ENCODE measurements at regions not wholly inside any gene's neighbourhood (a gene's known extent, or its start where the extent isn't known, plus 50 kb on each side); places are given as distances from the start of the nearest gene placed in this dataset.
A peak's percentile ranks its signal among the peaks of the same experiment; 100 is the strongest.

DNA sequence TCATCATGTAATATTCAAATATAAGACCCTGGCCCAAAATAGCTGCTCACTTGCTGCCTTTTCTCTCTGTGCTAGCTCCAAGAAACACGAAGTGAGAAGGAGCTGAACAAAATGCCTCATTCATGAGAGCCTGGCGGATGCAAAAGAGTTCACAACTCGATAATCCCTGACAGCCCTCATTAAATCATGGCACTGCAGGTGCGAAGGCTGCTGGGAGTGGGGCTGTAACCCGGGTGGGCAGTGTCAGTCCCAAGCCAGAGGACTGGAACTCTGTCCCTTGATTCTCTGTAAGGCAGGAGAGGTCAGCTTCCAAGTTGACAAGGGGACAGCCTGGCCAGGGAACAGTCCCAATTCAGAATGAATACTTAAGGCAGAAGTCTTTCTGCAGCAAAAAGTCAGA, 318.5 kb downstream of the CDC5L start:
- DNase-seq (ENCODE audit: low read depth in 2 of 2) = no peak

DNA sequence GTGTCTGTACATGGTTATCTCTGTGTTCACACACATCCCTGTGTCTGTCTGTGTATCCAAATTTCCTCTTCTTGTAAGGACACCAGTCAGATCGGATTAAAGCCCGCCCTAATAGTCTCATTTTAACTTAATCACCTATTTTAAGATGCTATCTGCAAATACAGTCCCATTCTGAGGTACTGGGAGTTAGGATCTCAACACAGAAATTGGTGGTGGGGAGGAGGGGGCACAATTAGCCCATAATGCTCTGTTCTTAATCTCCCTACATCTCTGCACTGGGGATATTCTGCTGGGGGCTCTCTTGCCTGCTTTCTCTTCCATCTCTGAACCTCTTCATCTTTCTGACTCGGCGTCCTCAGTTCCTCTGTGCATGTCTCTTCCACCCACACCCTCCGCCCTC, 320.7 kb downstream of the CDC5L start:
- DNase-seq (ENCODE audit: low read depth in 2 of 2) = no peak

DNA sequence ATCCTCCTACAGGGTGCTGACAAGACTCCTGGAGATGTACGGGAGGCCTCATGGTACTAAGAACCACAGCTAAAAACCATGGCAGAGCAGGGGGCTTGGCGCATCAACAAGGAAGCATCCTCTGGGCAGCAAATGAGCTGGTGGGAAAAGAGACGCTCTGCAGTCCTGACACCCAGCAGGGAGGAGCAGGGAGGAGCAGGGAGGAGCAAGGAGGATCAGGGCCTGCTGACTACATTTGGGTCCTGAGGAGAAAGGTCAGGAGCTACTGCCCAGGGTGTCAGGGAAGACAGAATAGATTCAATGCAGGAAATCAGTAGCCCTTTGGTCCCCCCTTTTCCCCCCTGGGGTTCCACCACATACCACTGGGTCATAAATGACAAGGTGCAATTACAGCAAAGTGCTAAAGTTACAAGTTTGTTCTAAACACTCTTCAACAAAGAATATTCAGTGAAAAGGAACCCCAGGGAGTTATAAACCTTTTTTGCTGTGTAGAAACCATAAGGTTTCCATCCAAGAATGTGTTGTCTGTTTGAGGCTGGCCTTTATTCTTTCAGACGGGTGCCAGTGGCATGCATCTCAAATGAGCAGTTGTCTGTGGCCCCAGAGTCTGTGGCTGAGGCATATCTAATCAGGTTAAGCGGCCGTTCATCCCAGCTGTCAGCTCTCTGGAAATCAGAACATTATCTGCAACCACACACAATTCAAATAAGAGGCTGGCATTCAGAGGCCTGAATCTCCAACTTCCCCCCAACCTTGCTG, 325.0 kb downstream of the CDC5L start:
- no peak for DNase-seq (ENCODE audit: low read depth in 2 of 2)

DNA sequence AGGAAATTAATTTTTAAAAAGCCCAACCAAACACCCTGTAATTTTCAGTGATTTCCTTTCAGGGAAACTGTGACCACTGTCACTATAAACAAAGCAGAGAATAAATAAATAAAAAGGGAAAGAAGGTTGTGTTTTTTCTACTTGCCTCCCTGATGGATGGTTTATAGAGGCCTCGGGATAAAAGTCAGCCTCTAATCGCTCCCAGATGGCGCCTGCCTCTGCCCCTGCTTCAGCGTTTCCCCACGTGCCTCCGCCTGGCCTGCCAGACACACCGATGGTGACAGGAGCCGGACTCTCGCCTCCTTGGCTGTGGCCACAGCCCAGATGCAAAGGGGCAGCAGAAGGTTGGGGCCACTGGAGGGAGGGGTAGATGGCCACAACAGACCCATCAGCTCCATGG, 327.7 kb downstream of the CDC5L start:
- peak in 1 of 2 experiments; percentile 41 for DNase-seq (ENCODE audit: low read depth in 2 of 2)

DNA sequence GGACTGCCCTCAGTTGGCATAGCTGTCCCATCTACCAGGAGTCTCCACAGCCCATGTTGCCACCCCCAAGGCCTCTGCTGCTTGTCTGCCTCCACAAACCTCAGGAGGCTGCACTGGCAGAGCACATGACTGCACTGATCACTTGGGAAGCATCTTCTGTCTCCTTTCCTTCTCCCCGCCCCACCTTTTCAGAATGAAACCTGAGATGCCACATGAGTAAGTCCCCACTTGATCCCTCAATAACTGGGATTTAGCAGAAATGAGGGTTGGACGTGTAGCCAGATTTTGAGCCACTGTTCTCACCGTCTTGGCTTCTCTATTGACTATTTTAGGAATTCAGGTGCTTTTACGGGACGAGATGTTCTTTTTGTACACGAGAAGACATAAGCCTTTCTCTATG, 328.4 kb downstream of the CDC5L start:
- no peak for DNase-seq (ENCODE audit: low read depth in 2 of 2)

DNA sequence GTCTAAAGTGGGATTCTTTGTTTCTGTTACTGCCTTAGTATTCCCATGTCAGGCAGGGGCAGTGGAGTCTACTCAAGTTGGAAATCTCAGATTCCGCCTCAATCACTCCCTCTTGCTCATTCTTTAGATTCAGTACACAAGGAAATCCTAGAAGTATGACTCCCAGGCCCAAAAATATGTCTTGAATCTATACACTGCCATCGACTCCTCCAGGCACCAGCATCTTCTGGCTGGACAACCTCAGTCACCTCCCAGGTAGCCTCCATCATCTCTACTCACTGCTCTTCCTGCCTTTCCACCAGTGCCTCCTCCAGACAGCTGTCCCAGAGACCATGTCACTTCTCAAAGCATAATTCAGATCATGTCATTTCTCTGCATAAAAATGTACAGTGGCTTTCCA, 329.9 kb downstream of the CDC5L start:
- DNase-seq (ENCODE audit: low read depth in 2 of 2) = no peak

DNA sequence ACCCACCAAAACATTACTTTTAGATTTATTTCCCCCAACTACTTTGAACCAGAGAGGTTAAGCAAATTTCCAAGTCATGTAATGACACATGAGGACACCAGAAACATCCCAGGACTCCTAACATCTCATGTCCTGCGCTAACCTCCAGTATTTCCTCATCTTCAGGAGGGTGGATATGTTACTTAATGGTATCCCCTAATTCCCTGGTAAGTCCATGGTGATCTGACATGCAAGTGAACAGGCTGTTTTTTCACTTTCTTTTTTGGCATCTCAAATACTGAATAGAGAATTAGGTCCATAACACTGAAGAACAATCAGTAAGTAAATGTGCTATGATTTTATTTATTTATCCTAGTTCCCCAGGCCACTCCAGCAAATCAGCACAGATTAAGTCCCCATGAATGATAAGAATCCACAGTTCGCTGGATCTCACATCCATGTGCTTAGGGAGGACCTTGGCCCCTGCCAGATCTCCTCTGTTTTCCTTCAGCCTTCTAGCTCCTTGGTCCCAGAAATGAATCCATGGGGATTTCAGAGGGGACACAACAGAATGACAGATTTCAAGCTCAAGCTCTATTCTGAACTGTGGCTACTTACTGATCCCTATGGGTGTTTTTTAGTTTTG, 334.6 kb downstream of the CDC5L start:
- no peak for DNase-seq (ENCODE audit: low read depth in 2 of 2)

DNA sequence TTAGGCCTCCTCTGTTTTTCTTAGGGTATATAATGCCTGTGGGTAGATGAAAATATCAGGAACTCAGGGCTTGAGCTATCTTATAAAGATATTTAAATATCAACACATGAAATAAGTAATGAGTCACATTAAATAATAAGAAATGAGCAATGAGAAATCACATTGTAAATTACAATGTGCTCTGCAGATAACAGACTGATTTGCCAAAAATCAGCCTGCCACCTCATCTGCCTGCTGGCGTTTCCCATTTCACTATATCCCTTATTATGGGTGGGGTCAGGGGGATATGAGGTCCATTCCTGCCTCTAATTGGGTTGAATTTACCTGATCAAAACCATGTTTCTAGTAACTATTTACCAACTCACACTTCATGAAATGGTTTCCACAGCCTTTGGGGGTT, 335.2 kb downstream of the CDC5L start:
- DNase-seq (ENCODE audit: low read depth in 2 of 2) = no peak

DNA sequence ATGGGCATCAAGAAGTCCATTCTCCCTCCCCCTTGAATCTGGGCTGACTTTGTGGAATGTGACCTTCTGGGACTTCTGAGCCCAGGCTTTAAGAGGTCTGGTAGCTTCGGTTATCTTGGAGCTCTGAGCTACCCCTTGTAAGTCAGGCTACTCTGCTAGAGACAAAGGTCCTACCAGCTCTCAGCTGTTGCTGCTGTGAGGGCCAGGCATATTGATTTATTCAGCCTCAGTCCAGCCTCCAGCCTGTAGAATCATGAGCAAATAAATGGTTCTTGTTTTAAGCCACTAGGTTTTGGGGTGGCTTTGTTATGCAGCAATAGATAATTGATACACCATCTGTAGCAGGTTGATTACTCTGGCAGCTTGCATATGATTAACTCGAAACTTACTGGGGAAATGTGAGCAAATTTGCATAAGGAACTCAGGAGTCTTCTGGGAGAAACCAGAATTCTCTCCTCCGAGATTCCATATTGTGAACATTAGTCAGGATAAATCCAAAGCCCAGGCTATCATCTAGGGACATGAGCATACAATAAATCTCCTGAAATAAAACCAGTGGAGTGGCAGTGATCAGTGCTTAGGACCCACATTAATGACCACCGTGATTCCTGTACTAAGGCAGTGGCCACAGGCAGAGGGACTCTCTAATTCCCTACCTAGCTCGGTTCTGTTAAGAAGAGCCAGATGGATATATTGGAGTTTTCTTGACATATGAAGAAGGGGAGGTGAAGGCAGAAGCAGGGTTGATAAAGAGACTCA, 336.1 kb downstream of the CDC5L start:
- DNase-seq (ENCODE audit: low read depth in 2 of 2) = no peak

DNA sequence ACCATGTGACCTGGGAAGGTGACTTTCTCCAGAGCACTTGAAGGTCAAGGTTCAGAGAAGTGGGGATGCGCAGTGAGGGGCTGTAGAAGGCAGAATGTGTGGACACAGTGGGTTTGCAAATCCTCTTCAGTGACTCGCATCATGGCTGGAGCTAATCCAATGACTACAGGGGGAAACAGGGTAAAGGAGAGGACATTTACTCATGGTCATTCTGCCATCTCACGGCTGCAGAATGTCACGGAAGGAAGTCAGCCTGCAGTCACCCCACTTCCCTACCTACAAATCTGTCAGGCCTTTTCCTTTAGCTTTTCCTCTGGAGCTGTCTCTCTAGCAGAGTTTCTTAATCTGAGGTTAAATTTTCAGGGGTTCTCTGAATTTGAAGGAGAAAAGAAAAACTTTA, 337.6 kb downstream of the CDC5L start:
- DNase-seq (ENCODE audit: low read depth in 2 of 2) = no peak

DNA sequence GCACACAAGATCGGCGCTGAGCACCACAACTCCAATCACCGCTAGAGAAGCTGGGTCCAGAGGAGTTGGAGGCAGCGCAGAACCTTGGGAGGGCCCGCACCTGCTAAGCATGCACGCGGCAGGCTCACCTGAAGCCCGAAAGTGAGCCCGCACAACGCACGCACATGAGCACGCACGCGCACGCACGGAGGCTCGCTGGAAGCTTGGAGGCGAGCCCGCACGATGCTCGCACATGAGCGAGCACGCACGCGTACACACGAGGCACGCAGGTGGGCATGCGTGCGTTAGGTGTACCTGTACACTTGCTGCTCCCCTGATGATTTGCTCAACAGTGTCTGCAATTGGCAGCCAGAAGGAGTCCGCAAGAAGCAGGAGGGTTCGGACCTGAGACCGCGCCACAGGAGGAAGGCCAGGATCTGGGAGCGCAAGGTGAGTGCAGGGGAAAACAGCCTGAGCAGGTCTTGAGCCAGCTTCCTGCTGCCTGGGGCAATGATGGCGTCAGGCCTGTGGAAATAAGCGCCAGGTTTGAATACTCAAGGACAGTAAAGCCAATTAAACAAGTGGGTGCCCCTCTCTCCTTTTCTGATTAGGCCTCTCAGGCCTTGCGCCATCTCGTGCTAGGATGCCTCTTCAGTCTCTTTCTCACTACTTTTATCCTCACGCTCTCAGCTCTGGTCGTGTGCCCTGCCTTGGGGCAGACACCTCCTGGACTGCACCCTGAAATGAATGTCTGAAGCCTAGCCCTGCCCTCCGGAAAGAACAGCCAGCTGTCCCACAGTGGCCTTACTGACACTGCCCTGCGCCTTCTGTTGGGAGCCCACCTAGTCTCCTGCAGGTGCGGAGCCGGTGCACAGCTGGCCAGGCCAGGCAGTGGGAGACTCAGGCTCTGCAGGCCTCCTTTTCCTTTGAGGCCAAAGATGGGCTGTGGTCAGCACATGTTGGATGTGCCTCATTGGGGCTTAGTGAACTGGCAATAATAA, 340.4 kb downstream of the CDC5L start:
- DNase-seq (ENCODE audit: low read depth in 2 of 2) = no peak

DNA sequence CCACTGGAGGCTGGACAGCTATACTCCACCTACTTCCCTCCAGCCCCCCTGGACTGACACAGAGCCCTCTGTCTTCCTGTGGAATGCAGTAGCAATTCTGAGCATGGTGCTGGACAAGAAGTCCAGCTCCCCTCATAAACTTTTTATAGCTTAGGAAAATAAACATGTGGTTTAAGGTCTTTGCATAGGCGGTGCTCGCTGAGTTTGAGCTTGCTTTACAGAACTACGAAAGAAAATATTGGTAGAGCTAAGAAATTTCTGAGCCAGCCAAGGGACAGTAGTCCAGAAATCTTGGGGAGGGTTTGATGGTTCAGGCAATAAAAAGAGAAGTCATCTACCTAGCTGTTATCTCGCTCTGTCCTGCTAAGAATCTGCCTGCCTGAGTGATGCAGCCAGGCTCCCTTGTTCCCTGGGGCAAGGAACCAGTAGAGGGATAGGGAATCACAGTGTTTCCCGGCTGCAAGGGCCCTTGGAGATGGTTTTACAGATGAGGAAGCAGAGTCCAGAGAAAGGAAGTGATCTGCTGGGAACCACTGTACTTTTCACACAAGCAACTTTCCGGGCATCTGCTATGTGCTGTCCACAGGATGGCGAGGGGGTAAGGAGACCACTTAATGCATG, 343.4 kb downstream of the CDC5L start:
- peak in 1 of 2 experiments; percentile 20 for DNase-seq (ENCODE audit: low read depth in 2 of 2)

DNA sequence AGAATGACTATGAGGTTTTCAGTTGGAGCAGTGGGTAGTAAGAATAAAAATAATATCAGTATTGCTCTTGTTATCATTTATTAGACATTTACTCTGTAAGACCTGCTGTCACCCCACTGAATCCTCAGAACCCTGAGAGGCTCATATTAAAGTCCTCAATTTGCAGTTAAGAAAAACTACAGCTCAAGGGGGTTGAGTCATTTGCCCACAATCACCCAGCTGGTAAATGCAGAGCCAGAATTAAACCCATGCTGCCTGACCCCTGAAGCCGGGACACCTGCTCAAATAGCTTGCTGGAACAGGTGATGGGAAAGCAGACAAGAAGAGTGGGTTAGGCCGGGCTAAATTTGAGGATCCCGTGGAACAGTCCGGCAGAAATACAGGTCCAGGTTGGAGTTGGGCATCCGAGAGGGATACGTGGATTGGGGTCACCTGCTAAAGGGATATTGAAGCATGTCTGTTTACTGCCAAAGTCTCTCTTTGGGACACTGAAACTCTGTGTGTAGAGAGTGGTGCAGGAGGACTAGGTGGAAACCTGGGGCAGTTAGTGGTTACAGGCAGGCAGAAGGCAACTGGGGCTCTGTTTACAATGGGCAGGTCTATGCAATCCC, 344.1 kb downstream of the CDC5L start:
- no peak for DNase-seq (ENCODE audit: low read depth in 2 of 2)

DNA sequence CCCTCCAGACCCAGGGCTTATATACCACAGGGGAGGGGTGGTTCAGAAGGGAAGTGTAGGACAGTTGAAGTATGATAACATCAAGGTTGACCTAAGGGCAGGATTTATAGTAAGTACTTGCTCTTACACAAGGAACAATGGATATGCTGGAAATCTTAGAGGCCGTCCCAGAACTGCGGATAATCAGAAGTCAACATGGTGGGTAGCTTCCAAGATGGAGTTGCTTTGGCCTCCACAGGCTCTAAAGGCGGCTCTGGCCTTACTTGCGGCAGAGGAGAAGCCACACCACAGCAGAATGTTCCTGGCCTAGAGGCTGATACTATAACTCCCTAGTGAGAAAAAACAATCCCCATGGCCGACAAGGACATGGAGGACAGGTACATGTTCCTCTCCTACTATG, 344.7 kb downstream of the CDC5L start:
- no peak for DNase-seq (ENCODE audit: low read depth in 2 of 2)

DNA sequence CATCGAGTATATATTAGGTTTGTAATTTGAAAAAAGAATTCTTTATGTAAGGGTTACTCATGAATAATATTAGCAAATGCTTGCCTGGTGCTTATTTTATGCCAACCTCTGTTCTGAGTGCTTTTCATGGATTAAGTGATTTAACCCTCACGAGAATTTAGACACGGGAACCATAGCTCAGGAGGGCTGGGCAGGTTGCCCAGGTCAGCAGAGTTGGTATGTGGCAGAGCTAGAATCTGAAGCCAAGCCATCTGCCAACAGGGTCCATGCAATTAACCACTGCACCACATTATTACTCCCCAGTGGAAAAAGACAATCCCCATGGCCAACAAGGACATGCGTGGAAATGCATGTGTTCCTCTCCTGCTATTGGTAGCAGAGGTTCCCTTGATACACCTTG, 345.6 kb downstream of the CDC5L start:
- DNase-seq (ENCODE audit: low read depth in 2 of 2) = no peak

DNA sequence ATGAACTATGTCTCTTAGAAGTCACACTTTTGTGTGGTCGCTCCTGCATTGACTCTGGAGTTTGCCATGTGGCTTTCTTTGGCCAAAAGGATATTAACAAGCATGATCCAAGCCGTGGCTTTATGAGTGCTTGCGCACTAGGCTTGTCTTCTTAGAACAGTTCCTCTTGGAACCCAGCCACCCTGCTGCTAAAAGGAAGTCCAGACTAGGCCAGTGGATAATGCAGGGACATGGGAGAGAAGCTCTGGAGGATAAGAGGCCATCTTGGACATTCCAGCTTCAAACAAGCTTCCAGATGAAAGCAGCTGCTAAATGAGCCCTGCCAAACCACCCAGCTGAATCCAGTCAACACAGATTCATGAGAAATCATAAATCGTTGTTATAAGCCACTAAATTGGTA, 346.4 kb downstream of the CDC5L start:
- DNase-seq (ENCODE audit: low read depth in 2 of 2) = no peak

DNA sequence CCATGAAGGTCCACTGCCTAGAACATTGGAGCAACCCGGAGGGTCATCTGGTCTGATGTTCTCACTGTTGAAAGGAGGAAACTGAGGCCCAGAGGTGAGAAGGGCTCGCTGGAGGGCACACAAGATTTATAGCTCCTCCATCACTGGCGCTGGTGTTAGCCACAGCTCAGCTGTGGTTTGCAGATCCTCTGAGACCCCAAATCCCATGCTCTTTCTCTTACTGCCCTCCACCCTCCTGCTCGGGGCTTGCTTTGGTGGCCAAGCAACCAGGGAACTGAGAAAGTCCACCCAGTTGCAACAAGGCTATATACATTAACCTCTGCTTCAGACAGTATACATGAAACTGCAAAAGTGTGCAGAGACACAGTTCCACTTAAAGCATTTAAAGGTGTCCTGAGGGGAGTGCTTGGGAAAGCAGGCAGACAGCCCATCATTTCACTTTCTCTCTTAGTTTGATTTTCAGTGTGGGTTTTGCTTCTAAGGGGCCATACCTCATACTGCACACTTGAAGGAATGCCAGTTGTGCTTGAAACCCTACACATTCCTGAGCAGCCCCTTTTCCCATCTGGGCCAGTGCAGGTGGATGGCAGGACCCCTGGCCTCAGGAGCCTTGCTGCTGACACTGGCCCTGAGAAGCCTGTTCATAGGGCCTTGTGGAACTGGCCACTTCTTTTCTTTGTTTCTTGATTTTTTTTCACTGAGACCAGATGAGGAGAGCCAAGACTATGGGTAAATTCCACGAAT, 347.6 kb downstream of the CDC5L start:
- DNase-seq (ENCODE audit: low read depth in 2 of 2) = no peak

DNA sequence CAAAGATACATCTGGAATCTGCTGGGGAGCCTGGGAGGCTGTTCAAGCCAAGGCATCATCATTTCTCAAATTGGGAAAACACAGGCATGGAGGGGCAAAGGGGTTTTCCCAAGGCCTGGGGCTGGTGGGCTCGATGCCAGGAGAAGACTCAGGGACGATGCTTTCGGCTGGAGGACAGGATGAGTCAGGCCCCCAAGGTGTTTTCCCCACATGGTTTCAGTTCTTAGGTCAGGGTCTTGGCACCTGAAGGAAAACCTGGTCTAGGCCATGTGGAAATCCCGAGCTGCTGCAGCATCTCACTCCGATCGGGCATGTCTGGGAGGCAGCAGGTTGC, 348.1 kb downstream of the CDC5L start:
- peak; percentile 32 to 36 for DNase-seq (ENCODE audit: low read depth in 2 of 2)

DNA sequence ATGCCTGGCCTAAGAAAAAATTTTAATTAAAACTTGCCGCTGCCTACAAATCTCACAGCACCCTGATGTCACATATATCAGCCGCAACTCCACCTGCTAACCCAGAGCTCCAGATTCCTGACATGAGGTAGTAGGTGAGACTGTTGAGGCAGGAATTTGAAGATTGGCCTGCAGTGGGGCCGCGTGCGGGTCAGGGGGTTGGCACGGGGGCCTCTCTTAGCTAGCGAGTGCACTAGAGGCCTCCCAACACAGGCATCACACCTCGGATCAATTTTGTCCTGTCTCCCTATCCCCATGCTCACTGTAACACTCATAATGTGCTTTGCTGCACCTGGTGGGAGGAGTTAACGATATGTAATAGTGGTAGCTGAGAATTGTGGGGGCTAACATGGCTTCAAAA, 349.8 kb downstream of the CDC5L start:
- DNase-seq (ENCODE audit: low read depth in 2 of 2) = no peak

DNA sequence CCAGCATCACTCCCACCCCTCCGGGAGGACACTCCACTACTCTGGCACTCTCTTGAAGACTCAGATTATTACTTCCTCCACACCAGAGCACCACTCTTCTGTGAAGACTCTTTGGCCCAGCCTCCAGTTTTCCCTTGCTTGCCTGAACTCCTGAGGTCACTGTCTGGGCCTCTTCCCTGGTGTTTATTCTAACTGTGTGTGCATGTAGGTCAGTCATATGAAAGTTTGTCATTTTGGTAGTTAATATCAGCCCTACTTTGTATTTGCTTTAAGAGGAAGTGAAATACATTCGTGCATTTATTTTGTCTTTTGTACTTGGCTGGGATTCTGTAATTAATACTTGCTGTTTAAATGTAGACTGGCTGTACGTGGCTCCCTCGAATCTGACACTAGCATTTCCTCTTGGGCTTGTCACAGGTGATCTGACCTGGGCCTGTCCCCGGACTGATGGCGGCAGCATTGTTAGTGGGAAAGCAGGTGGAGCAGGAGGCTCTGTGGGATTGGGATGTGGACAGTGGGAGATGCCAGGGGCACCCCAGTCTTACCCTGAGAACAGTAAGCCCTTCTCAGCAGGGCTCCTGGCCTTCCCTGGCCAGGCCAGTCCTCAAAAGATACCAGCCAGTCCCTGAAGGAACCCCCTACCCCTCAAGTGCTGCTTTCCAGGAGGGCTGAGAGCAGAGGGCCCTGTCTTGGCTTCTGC, 350.5 kb downstream of the CDC5L start:
- no peak for DNase-seq (ENCODE audit: low read depth in 2 of 2)
